HepG2 (cell line): ENCODE measurements at regions not wholly inside any gene's neighbourhood (a gene's known extent, or its start where the extent isn't known, plus 50 kb on each side); places are given as distances from the start of the nearest gene placed in this dataset.

Experiments used
- ATAC-seq: fragments of 200-7000 bp; cut with Tn5 transposase; 3 replicates; pipeline ENCODE4 v1.9.1; 2020; ENCODE audit warnings: mild to moderate bottlenecking, moderate library complexity
- BruUV-seq: library from RNA; stranded (reverse); fragments of 400-500 nt; replicated peaks from 2 replicates; lab custom pipeline; 2021; lab: Mats Ljungman, UMichigan
- CTCF ChIA-PET: fragments of 300-600 bp; formaldehyde crosslinking; extraction: SDS; loops from one replicate; lab custom pipeline; 2021; ENCODE audit warnings: low total read pairs, inconsistent platforms, low intra/inter-chr PET ratio; lab: Yijun Ruan, JAX
- POLR2A ChIA-PET: fragments of 350-600 bp; sonication (Branson Sonifier 250); formaldehyde crosslinking; loops from one replicate; lab custom pipeline; 2020; ENCODE audit warnings: antibody characterized with exemption, inconsistent platforms; lab: Yijun Ruan, JAX
- DNase-seq: peaks from one replicate; pipeline ENCODE4 v3.0.0-alpha.2; 2015; ENCODE audit warnings: low spot score
- FAIRE-seq: peaks from 3 replicates; lab custom pipeline; 2011; peaks lifted over from hg19 to GRCh38; lab: Jason Lieb, UNC
- H2AFZ ChIP-seq: one replicate; pipeline ENCODE4 v1.6.1; 2011; ENCODE audit warnings: low read length, inconsistent platforms
- H3K27ac ChIP-seq: fragments of 300-600 bp; 3 replicates; pipeline ENCODE4 v1.8.0; 2011; ENCODE audit warnings: mixed run types, mild to moderate bottlenecking, mixed read lengths, low read length, inconsistent platforms; ENCODE audit not compliant: insufficient read depth; ENCODE audit errors: extremely low read length
- H3K27me3 ChIP-seq, 2 experiments: fragments of 200-600 bp in 1 of 2; 2 replicates in 1 of 2; 3 replicates in 1 of 2; pipeline versions ENCODE4 v1.6.0 to v1.8.0; 2011; ENCODE audit warnings: low read length in 2 of 2, mild to moderate bottlenecking in 2 of 2, moderate library complexity in 2 of 2, inconsistent platforms in 1 of 2; ENCODE audit not compliant: insufficient read depth in 2 of 2, control insufficient read depth in 1 of 2
- H3K36me3 ChIP-seq, 2 experiments: fragments of 200-600 bp in 1 of 2; replicated peaks in 1 of 2; 2 replicates in 1 of 2; 3 replicates in 1 of 2; pipeline versions ENCODE4 v1.5.1 to v1.8.0; 2011; ENCODE audit warnings: low read length in 2 of 2, inconsistent platforms in 1 of 2; ENCODE audit not compliant: insufficient read depth in 2 of 2, control insufficient read depth in 1 of 2
- H3K4me1 ChIP-seq: 2 replicates; pipeline ENCODE4 v1.5.1; 2012; ENCODE audit warnings: low read length, inconsistent platforms; ENCODE audit not compliant: insufficient read depth
- H3K4me2 ChIP-seq: 2 replicates; pipeline ENCODE4 v1.6.0; 2011; ENCODE audit warnings: low read depth, low read length, inconsistent platforms
- H3K4me3 ChIP-seq, 3 experiments: fragments of 200-600 bp in 1 of 3; sonication (generic), shearing (Covaris generic) in 1 of 3; replicated peaks in 1 of 3; 2 replicates each; pipeline ENCODE4 v1.5.1; 2011 to 2016; ENCODE audit warnings: low read length in 3 of 3, inconsistent platforms in 2 of 3, low read depth in 2 of 3, mild to moderate bottlenecking in 2 of 3, control low read depth in 1 of 3, mixed read lengths in 1 of 3; ENCODE audit not compliant: insufficient read depth in 1 of 3
- H3K79me2 ChIP-seq: one replicate; pipeline ENCODE4 v1.6.1; 2011; ENCODE audit warnings: low read length, inconsistent platforms; ENCODE audit not compliant: insufficient read depth
- H3K9ac ChIP-seq: 2 replicates; pipeline ENCODE4 v1.6.0; 2011; ENCODE audit warnings: mild to moderate bottlenecking, low read depth, low read length, inconsistent platforms; ENCODE audit not compliant: insufficient read depth
- H3K9me3 ChIP-seq: 2 replicates; pipeline ENCODE4 v1.5.1; 2012; ENCODE audit warnings: mild to moderate bottlenecking, low read length
- H4K20me1 ChIP-seq: 2 replicates; pipeline ENCODE4 v1.6.0; 2011; ENCODE audit warnings: inconsistent platforms, mild to moderate bottlenecking, low read length, moderate library complexity; ENCODE audit not compliant: insufficient read depth
- CBX1 ChIP-seq: IDR thresholded peaks from one replicate; pipeline ENCODE4 v1.6.1; 2016; ENCODE audit warnings: antibody characterized with exemption, low read depth
- DMAP1 ChIP-seq: IDR thresholded peaks from 2 replicates; pipeline ENCODE4 v1.6.1; 2016
- ERF ChIP-seq: IDR thresholded peaks from 2 replicates; pipeline ENCODE4 v1.6.1; 2018; ENCODE audit warnings: missing biosample characterization, missing genetic modification reagents
- FOSL1 ChIP-seq: sonication (generic); formaldehyde crosslinking; IDR thresholded peaks from 2 replicates; pipeline ENCODE4 v1.9.0; 2021; ENCODE audit warnings: missing genetic modification reagents, borderline replicate concordance
- NFYB ChIP-seq: sonication (generic); formaldehyde crosslinking; IDR thresholded peaks from 2 replicates; pipeline ENCODE4 v1.4.0; 2020; ENCODE audit warnings: missing genetic modification reagents
- PHF20 ChIP-seq: sonication (generic); formaldehyde crosslinking; IDR thresholded peaks from 2 replicates; pipeline ENCODE4 v1.5.0; 2020; ENCODE audit warnings: mild to moderate bottlenecking, missing genetic modification reagents
- SMARCC2 ChIP-seq: fragments of 450-650 bp; IDR thresholded peaks from 2 replicates; pipeline ENCODE4 v1.6.1; 2017; ENCODE audit warnings: antibody characterized with exemption, mild to moderate bottlenecking
- SMC3 ChIP-seq: IDR thresholded peaks from 2 replicates; pipeline ENCODE4 v1.6.1; 2011; ENCODE audit warnings: low read length, improper control_type of control experiment
- TEAD2 ChIP-seq: sonication (generic); formaldehyde crosslinking; IDR thresholded peaks from 2 replicates; pipeline ENCODE4 v1.9.0; 2021; ENCODE audit warnings: missing genetic modification reagents
- TFDP2 ChIP-seq: sonication (generic); formaldehyde crosslinking; IDR thresholded peaks from 2 replicates; pipeline ENCODE4 v1.4.0; 2020; ENCODE audit warnings: missing genetic modification reagents
- ZBTB1 ChIP-seq: sonication (generic); formaldehyde crosslinking; IDR thresholded peaks from 2 replicates; pipeline ENCODE4 v1.4.0; 2020; ENCODE audit warnings: missing genetic modification reagents, borderline replicate concordance
- ZC3H13 ChIP-seq: sonication (generic); formaldehyde crosslinking; IDR thresholded peaks from 2 replicates; pipeline ENCODE4 v1.8.1; 2023; ENCODE audit warnings: mild to moderate bottlenecking, missing genetic modification reagents, moderate library complexity
- ZFAT ChIP-seq: sonication (generic); formaldehyde crosslinking; conservative IDR thresholded peaks from 2 replicates; pipeline ENCODE4 v1.8.1; 2023; ENCODE audit warnings: missing genetic modification reagents, inconsistent platforms
- ZNF431 ChIP-seq: sonication (generic); formaldehyde crosslinking; IDR thresholded peaks from 2 replicates; pipeline ENCODE4 v1.9.0; 2022; ENCODE audit warnings: missing genetic modification reagents, low read depth, mild to moderate bottlenecking, borderline replicate concordance
- ZNF572 ChIP-seq: sonication (generic); formaldehyde crosslinking; IDR thresholded peaks from 2 replicates; pipeline ENCODE4 v1.5.1; 2020; ENCODE audit warnings: mild to moderate bottlenecking, missing genetic modification reagents
- ZNF704 ChIP-seq: sonication (generic); formaldehyde crosslinking; IDR thresholded peaks from 2 replicates; pipeline ENCODE4 v1.8.1; 2023; ENCODE audit warnings: mild to moderate bottlenecking, inconsistent platforms, moderate library complexity, missing genetic modification reagents, borderline replicate concordance
- ZNF75D ChIP-seq: sonication (generic); formaldehyde crosslinking; IDR thresholded peaks from 2 replicates; pipeline ENCODE4 v1.8.1; 2023; ENCODE audit warnings: missing genetic modification reagents, mild to moderate bottlenecking, borderline replicate concordance
- ZUFSP ChIP-seq: sonication (generic); formaldehyde crosslinking; IDR thresholded peaks from 2 replicates; pipeline ENCODE4 v1.9.0; 2021; ENCODE audit warnings: missing genetic modification reagents, mild to moderate bottlenecking, borderline replicate concordance
- WGBS: methylation state at CpG from one replicate; pipeline ENCODE4 v1.1.6; 2017; ENCODE audit warnings: low lambda C conversion rate; 5-methylcytosine and 5-hydroxymethylcytosine counted together
- in situ Hi-C: cut with HindIII; loops from 2 replicates; pipeline ENCODE4 v1.10.0; 2017; ENCODE audit warnings: low pct_unique_long_range_greater_than_20kb; ENCODE audit not compliant: extremely low pct_ligation_motif_present
- intact Hi-C: fragments of 100-400 bp; cut with micrococcal nuclease; formaldehyde crosslinking; loops from one replicate; pipeline ENCODE4 v1.10.0; 2022; ENCODE audit not compliant: unreplicated experiment

- no peaks in the 10 kb centered on the region for H3K9me3 ChIP-seq
- FAIRE-seq (no peak), DNase-seq (no peak), ATAC-seq (no peak)
- no peak overlapping the region for H3K27ac ChIP-seq
- POLR2A ChIA-PET = no interaction called here
- 0% methylated on average over 2 of the region's 2 CpGs for whole genome bisulfite sequencing
- H3K36me3 ChIP-seq = no peaks in the 10 kb centered on the region
- no peaks in the 10 kb centered on the region for H3K27me3 ChIP-seq
- no peak overlapping the region for H3K4me2 ChIP-seq
- no peak overlapping the region for H3K4me3 ChIP-seq
- H4K20me1 ChIP-seq = no peaks in the 10 kb centered on the region; the same call in 1 of the 2 replicates
- H3K4me1 ChIP-seq = no peaks in the 10 kb centered on the region
- no peaks in the 10 kb centered on the region for H3K79me2 ChIP-seq
- no TSS peak for BruUV-seq
- intact Hi-C loops = no loop called here
- no peak overlapping the region for H3K9ac ChIP-seq
- TF ChIP-seq ZC3H13 (CRISPR knock-in tag) (no peak), ZNF704 (CRISPR knock-in tag) (no peak), DMAP1 (CRISPR knock-in tag) (no peak), TEAD2 (CRISPR knock-in tag) (no peak), FOSL1 (CRISPR knock-in tag) (no peak), TFDP2 (CRISPR knock-in tag) (no peak), SMARCC2 (no peak), ZFAT (CRISPR knock-in tag) (no peak), ZNF572 (no peak), ERF (CRISPR knock-in tag) (no peak), ZNF75D (no peak), CBX1 (no peak), SMC3 (no peak), NFYB (CRISPR knock-in tag) (no peak), PHF20 (CRISPR knock-in tag) (no peak), ZUFSP (CRISPR knock-in tag) (no peak), ZNF431 (CRISPR knock-in tag) (no peak), ZBTB1 (no peak)
- TF ChIP-seq, all 625 proteins: peak for 0
- H2AFZ ChIP-seq = no peak overlapping the region
- CTCF ChIA-PET = no interaction called here
- in situ Hi-C loops = no loop called here
Measured at GRCh38 chr6:112853162-112853561, 506.0 kb downstream of the RFPL4B start.
